ENCODE measurements at regions not wholly inside any gene's neighbourhood (a gene's known extent, or its start where the extent isn't known, plus 50 kb on each side); places are given as distances from the start of the nearest gene placed in this dataset.

- DNase-seq (ENCODE audit: low spot score), result no peak
- Mint-ChIP-seq H3K27me3 (ENCODE audit: low read depth) (no peaks in the 10 kb centered on the region), H3K36me3 (ENCODE audit: low read depth) (peaks cover 4% of the 10 kb centered on the region), H3K27ac (ENCODE audit: unreplicated experiment) (no peak overlapping the region), H3K4me1 (ENCODE audit: low read depth) (no peaks in the 10 kb centered on the region), H3K9me3 (ENCODE audit: low read depth) (peaks cover 37% of the 10 kb centered on the region), H3K4me3 (ENCODE audit: unreplicated experiment) (no peak overlapping the region)
- no peak for TF ChIP-seq CTCF (IDR thresholded peaks at IDR 0.05)
Observed at GRCh38 chr3:105077060-105077822, 289.5 kb upstream of the ALCAM start.

DNA sequence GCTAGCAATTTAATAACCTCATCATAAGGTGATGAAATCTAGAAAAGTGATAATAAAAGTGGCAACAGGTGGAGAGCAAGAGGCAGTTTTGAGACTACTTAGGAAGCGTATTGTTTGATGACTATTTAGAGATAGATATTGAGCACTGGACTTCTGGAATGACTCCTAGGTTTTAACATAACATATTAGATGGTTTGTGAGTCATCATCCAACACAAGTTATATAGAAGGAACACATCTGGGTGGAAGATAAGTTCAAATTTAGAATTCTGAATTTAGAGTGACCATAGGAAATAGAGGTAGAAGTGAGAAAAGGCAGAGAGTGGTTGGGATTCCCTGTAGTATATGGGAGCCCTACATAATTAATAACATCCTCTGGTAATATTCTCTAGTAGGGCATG lies 282.8 kb upstream of the ALCAM start:
- no peaks in the 10 kb centered on the region for H3K27me3 Mint-ChIP-seq (ENCODE audit: low read depth)
- H3K4me1 Mint-ChIP-seq (ENCODE audit: low read depth), result peaks cover 13% of the 10 kb centered on the region
- peaks cover 9% of the 10 kb centered on the region for H3K9me3 Mint-ChIP-seq (ENCODE audit: low read depth)
- DNase-seq (ENCODE audit: low spot score), result no peak
- peaks cover 2% of the 10 kb centered on the region for H3K36me3 Mint-ChIP-seq (ENCODE audit: low read depth)
- no peak overlapping the region for H3K4me3 Mint-ChIP-seq (ENCODE audit: unreplicated experiment)
- no peak for TF ChIP-seq CTCF (IDR thresholded peaks at IDR 0.05)
- no peak overlapping the region for H3K27ac Mint-ChIP-seq (ENCODE audit: unreplicated experiment)

DNA sequence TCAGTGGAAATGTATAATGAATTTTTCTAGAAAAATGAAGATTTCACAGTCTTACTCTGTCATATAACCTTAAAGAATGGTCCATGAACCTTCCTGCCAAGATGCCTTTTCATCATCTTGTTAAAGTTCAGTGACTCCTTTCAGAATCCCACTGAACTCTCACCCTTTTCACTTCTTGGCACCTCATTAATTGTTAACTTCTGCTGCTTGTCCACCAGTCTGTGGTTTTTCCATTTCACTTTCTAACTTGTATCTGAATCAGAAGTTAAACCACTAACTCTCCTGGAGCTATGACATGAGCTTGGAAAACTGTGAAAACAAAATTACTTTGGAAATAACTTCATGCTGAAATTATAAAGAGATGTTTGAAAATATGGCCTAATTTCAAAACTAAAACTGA lies 281.2 kb upstream of the ALCAM start:
- Mint-ChIP-seq H3K27ac (ENCODE audit: unreplicated experiment) (no peak overlapping the region), H3K9me3 (ENCODE audit: low read depth) (peaks cover 8% of the 10 kb centered on the region), H3K27me3 (ENCODE audit: low read depth) (no peaks in the 10 kb centered on the region), H3K36me3 (ENCODE audit: low read depth) (peaks cover 2% of the 10 kb centered on the region), H3K4me1 (ENCODE audit: low read depth) (peaks cover 13% of the 10 kb centered on the region), H3K4me3 (ENCODE audit: unreplicated experiment) (no peak overlapping the region)
- no peak for DNase-seq (ENCODE audit: low spot score)
- TF ChIP-seq CTCF (IDR thresholded peaks at IDR 0.05), result no peak

DNA sequence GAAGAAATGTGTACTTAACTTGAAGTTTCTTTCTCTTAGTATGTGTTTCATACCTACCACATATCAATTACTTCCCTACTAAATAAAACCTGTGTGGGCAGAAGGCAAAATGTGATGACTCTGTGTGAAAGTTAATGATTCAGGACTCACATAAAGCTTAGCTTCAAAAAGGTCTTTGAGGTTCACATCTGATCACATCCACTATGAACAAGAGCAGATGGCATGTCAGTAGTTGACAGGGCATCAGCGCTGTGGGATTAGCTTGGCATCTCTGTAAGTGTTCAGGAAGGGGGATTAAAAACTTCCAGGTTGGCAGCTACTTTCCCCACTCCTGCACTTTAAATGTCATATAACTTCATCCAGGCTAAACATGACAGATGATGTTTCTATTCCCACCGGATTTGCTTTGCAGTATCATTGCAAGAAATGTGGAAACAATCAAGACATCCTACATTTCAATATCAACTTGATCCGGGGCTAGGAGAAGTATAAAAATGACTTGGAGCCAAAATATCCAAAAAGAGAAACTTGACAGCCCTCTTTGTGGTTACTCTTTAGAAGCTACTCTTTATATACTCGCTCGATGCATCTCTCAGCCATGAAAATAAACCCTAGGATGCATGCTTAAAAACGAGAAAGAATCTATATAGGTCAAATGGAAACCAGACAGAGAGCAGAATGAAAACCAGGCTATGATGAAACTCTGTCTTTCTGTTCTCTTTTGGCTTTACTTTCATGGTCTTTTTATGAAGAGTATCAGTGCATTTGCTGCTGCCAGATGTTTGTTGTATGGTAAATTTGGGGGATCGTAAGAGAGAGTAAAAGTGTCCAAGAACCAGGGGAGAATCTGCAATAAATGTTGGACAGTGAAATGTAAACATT lies 273.1 kb upstream of the ALCAM start:
- DNase-seq (ENCODE audit: low spot score), result no peak
- Mint-ChIP-seq H3K4me3 (ENCODE audit: unreplicated experiment) (no peak overlapping the region), H3K27ac (ENCODE audit: unreplicated experiment) (no peak overlapping the region), H3K36me3 (ENCODE audit: low read depth) (peaks cover 2% of the 10 kb centered on the region), H3K9me3 (ENCODE audit: low read depth) (peaks cover 13% of the 10 kb centered on the region), H3K27me3 (ENCODE audit: low read depth) (no peaks in the 10 kb centered on the region), H3K4me1 (ENCODE audit: low read depth) (no peaks in the 10 kb centered on the region)
- no peak for TF ChIP-seq CTCF (IDR thresholded peaks at IDR 0.05)

GRCh38 chr3:105094588-105094987 lies 272.1 kb upstream of the ALCAM start:
- H3K36me3 Mint-ChIP-seq (ENCODE audit: low read depth), result peaks cover 2% of the 10 kb centered on the region
- no peak for DNase-seq (ENCODE audit: low spot score)
- peaks cover 20% of the 10 kb centered on the region for H3K9me3 Mint-ChIP-seq (ENCODE audit: low read depth)

More at GRCh38 chr3:105094588-105094987, 272.1 kb upstream of the ALCAM start:
- no peak overlapping the region for H3K4me3 Mint-ChIP-seq (ENCODE audit: unreplicated experiment)
- no peaks in the 10 kb centered on the region for H3K27me3 Mint-ChIP-seq (ENCODE audit: low read depth)
- no peak for TF ChIP-seq CTCF (IDR thresholded peaks at IDR 0.05)
- H3K4me1 Mint-ChIP-seq (ENCODE audit: low read depth), result no peaks in the 10 kb centered on the region
- no peak overlapping the region for H3K27ac Mint-ChIP-seq (ENCODE audit: unreplicated experiment)
